GM23248 (cell line): ENCODE measurements at regions not wholly inside any gene's neighbourhood (a gene's known extent, or its start where the extent isn't known, plus 50 kb on each side); places are given as distances from the start of the nearest gene placed in this dataset.

ENCODE experiments used
- DNase-seq: peaks from one replicate; pipeline ENCODE4 v3.0.0-alpha.2; 2015
- H2AFZ ChIP-seq: fragments of 200-600 bp; sonication (generic); 2 replicates; pipeline ENCODE4 v1.6.1; 2016; ENCODE audit warnings: antibody characterized with exemption
- H3F3A ChIP-seq: fragments of 200-600 bp; sonication (generic); 2 replicates; pipeline ENCODE4 v1.6.1; 2016; ENCODE audit warnings: mild to moderate bottlenecking, antibody characterized with exemption, mixed run types; ENCODE audit not compliant: insufficient read depth
- H3K27ac ChIP-seq: fragments of 200-600 bp; sonication (generic); 2 replicates; pipeline ENCODE4 v1.5.1; 2016; ENCODE audit warnings: mild to moderate bottlenecking
- H3K27me3 ChIP-seq: fragments of 200-600 bp; sonication (generic); replicated peaks from 2 replicates; pipeline ENCODE4 v1.6.1; 2016; ENCODE audit warnings: mild to moderate bottlenecking; ENCODE audit not compliant: insufficient read depth
- H3K36me3 ChIP-seq: fragments of 200-600 bp; sonication (generic); 2 replicates; pipeline ENCODE4 v1.6.1; 2016; ENCODE audit warnings: low read depth, mild to moderate bottlenecking
- H3K4me1 ChIP-seq: fragments of 200-600 bp; sonication (generic); 2 replicates; pipeline ENCODE4 v1.6.1; 2016; ENCODE audit warnings: mild to moderate bottlenecking; ENCODE audit not compliant: insufficient read depth
- H3K4me2 ChIP-seq: fragments of 200-600 bp; sonication (generic); one replicate; pipeline ENCODE4 v1.6.1; 2016; ENCODE audit warnings: mild to moderate bottlenecking; ENCODE audit not compliant: unreplicated experiment
- H3K4me3 ChIP-seq: fragments of 200-600 bp; sonication (generic); 2 replicates; pipeline ENCODE4 v1.5.1; 2016; ENCODE audit warnings: mild to moderate bottlenecking
- H3K79me2 ChIP-seq: fragments of 200-600 bp; sonication (generic); 2 replicates; pipeline ENCODE4 v1.6.1; 2016; ENCODE audit warnings: mild to moderate bottlenecking; ENCODE audit not compliant: insufficient read depth
- H3K9ac ChIP-seq: fragments of 200-600 bp; sonication (generic); 2 replicates; pipeline ENCODE4 v1.6.1; 2016; ENCODE audit warnings: mild to moderate bottlenecking
- H3K9me2 ChIP-seq: fragments of 200-600 bp; sonication (generic); 2 replicates; pipeline ENCODE4 v1.6.1; 2016; ENCODE audit warnings: mixed run types, mild to moderate bottlenecking, moderate library complexity; ENCODE audit not compliant: insufficient read depth
- H3K9me3 ChIP-seq: fragments of 200-600 bp; sonication (generic); one replicate; pipeline ENCODE4 v1.6.1; 2017; ENCODE audit warnings: low read depth
- H4K20me1 ChIP-seq: fragments of 200-600 bp; sonication (generic); 2 replicates; pipeline ENCODE4 v1.6.0; 2016; ENCODE audit not compliant: insufficient read depth
- EZH2 ChIP-seq: fragments of 200-600 bp; sonication (generic); IDR thresholded peaks from 2 replicates; pipeline ENCODE4 v1.6.1; 2018; ENCODE audit warnings: antibody characterized with exemption, mild to moderate bottlenecking; ENCODE audit not compliant: insufficient read depth, poor library complexity, severe bottlenecking
- EZH2phosphoT487 ChIP-seq: fragments of 200-600 bp; sonication (generic); IDR thresholded peaks from 2 replicates; pipeline ENCODE4 v1.6.1; 2018; ENCODE audit warnings: antibody characterized with exemption, moderate library complexity, mild to moderate bottlenecking, low read depth; ENCODE audit not compliant: insufficient read depth
- WGBS, 2 experiments: methylation state at CpG; one replicate each; pipeline ENCODE4 v1.1.6; 2015 to 2017; ENCODE audit warnings: low lambda C conversion rate in 2 of 2, low coverage in 1 of 2; ENCODE audit errors: missing lambda C conversion rate in 2 of 2; 5-methylcytosine and 5-hydroxymethylcytosine counted together
- in situ Hi-C: fragments of 300-500 bp; cut with MboI; formaldehyde crosslinking; loops from 2 replicates; pipeline ENCODE4 v1.15.0; 2020

- Histone ChIP-seq H3K27me3 (no peaks in the 10 kb centered on the region), H3K9me2 (no peaks in the 10 kb centered on the region), H2AFZ (no peak overlapping the region), H3K79me2 (no peaks in the 10 kb centered on the region), H4K20me1 (no peaks in the 10 kb centered on the region), H3K4me1 (no peaks in the 10 kb centered on the region), H3F3A (no peaks in the 10 kb centered on the region), H3K4me2 (no peak overlapping the region), H3K9me3 (no peaks in the 10 kb centered on the region), H3K27ac (no peak overlapping the region), H3K36me3 (no peaks in the 10 kb centered on the region), H3K9ac (no peak overlapping the region), H3K4me3 (no peak overlapping the region)
- in situ Hi-C loops = no loop called here
- no peak for TF ChIP-seq EZH2phosphoT487
- TF ChIP-seq EZH2 = no peak
- no peak for DNase-seq
These were observed 788.8 kb upstream of the EDIL3 start for GRCh38 chr5:85173469-85173868.

GRCh38 chr5:85182344-85182743, 797.7 kb upstream of the EDIL3 start:
- Histone ChIP-seq H3K36me3 (no peaks in the 10 kb centered on the region), H3K9me3 (no peaks in the 10 kb centered on the region), H3K9me2 (no peaks in the 10 kb centered on the region), H3F3A (no peaks in the 10 kb centered on the region), H3K4me1 (no peaks in the 10 kb centered on the region), H4K20me1 (no peaks in the 10 kb centered on the region), H2AFZ (no peak overlapping the region), H3K4me2 (no peak overlapping the region), H3K9ac (no peak overlapping the region), H3K27ac (no peak overlapping the region), H3K27me3 (no peaks in the 10 kb centered on the region), H3K79me2 (no peaks in the 10 kb centered on the region), H3K4me3 (no peak overlapping the region)
- no peak for DNase-seq
- in situ Hi-C loops = no loop called here
- TF ChIP-seq EZH2phosphoT487 (no peak), EZH2 (no peak)
- 37 to 58% methylated on average over 11 to 12 of the region's 12 CpGs for WGBS, 2 experiments

- Histone ChIP-seq H3K36me3 (no peaks in the 10 kb centered on the region), H3K27me3 (no peaks in the 10 kb centered on the region), H3K4me3 (no peak overlapping the region), H3K4me1 (no peaks in the 10 kb centered on the region), H3K27ac (no peak overlapping the region), H4K20me1 (no peaks in the 10 kb centered on the region), H3K79me2 (no peaks in the 10 kb centered on the region), H3K4me2 (no peak overlapping the region), H3K9me3 (no peaks in the 10 kb centered on the region), H3K9me2 (no peaks in the 10 kb centered on the region), H2AFZ (no peak overlapping the region), H3K9ac (no peak overlapping the region), H3F3A (no peaks in the 10 kb centered on the region)
- in situ Hi-C loops = no loop called here
- no peak for TF ChIP-seq EZH2phosphoT487
- TF ChIP-seq EZH2 = no peak
- WGBS, 2 experiments = 27 to 33% methylated on average over 10 of the region's 11 CpGs
- no peak for DNase-seq
These were observed 819.6 kb upstream of the EDIL3 start for GRCh38 chr5:85204289-85204688.

- Histone ChIP-seq H3K79me2 (no peaks in the 10 kb centered on the region), H3K4me3 (no peak overlapping the region), H3K9me2 (no peaks in the 10 kb centered on the region), H3K27ac (no peak overlapping the region), H3K36me3 (no peaks in the 10 kb centered on the region), H4K20me1 (no peaks in the 10 kb centered on the region), H3K4me2 (no peak overlapping the region), H3K4me1 (no peaks in the 10 kb centered on the region), H2AFZ (no peak overlapping the region), H3K9ac (no peak overlapping the region), H3K9me3 (no peaks in the 10 kb centered on the region), H3K27me3 (no peaks in the 10 kb centered on the region), H3F3A (no peaks in the 10 kb centered on the region)
- TF ChIP-seq EZH2 = no peak
- in situ Hi-C loops = no loop called here
- no peak for DNase-seq
- 0% methylated on average over 1 of the region's 1 CpG for WGBS, 2 experiments
These were observed 820.8 kb upstream of the EDIL3 start for GRCh38 chr5:85205430-85205829.

- DNase-seq = no peak
- H3K9me2 ChIP-seq = no peaks in the 10 kb centered on the region
- no peak overlapping the region for H3K4me3 ChIP-seq
- H3K9me3 ChIP-seq = no peaks in the 10 kb centered on the region
- no peak overlapping the region for H3K4me2 ChIP-seq
- H3F3A ChIP-seq = no peaks in the 10 kb centered on the region
- H3K27me3 ChIP-seq = no peaks in the 10 kb centered on the region
- H2AFZ ChIP-seq = no peak overlapping the region
- no peaks in the 10 kb centered on the region for H3K36me3 ChIP-seq
- no peaks in the 10 kb centered on the region for H4K20me1 ChIP-seq
- H3K27ac ChIP-seq = no peak overlapping the region
- WGBS, 2 experiments = 52 to 55% methylated on average over 1 of the region's 1 CpG
- no peaks in the 10 kb centered on the region for H3K4me1 ChIP-seq
- H3K9ac ChIP-seq = no peak overlapping the region
- in situ Hi-C loops = no loop called here
- H3K79me2 ChIP-seq = no peaks in the 10 kb centered on the region
- TF ChIP-seq EZH2 = no peak
- no peak for TF ChIP-seq EZH2phosphoT487
These were observed 840.7 kb upstream of the EDIL3 start for GRCh38 chr5:85225388-85225787.
